Cardiac fibroblast (primary cell): ENCODE measurements at regions not wholly inside any gene's neighbourhood (a gene's known extent, or its start where the extent isn't known, plus 50 kb on each side); places are given as distances from the start of the nearest gene placed in this dataset.

ENCODE experiments used
- DNase-seq, 2 donors: peaks; one replicate each; pipeline versions ENCODE4 v3.0.0 to v3.0.0-alpha.2; 2010; ENCODE audit warnings: low read depth in 2 of 2
- H3K4me3 ChIP-seq, 2 donors: replicated peaks in 1 of 2; 1 replicate in 1 of 2; 2 replicates in 1 of 2; pipeline ENCODE4 v1.5.1; 2011; ENCODE audit warnings: low read depth in 2 of 2, low read length in 2 of 2, mild to moderate bottlenecking in 2 of 2, moderate library complexity in 1 of 2
- CTCF ChIP-seq: IDR thresholded peaks from one replicate; pipeline ENCODE4 v1.5.1; 2011; ENCODE audit warnings: low read depth, mild to moderate bottlenecking, low read length, inconsistent platforms

GRCh38 chr10:112002206-112002605 lies 181.4 kb downstream of the GPAM start:
- TF ChIP-seq CTCF: no peak
- no peak overlapping the region for H3K4me3 ChIP-seq
- no peak for DNase-seq

GRCh38 chr10:112004075-112004474 lies 179.5 kb downstream of the GPAM start:
- no peak overlapping the region for H3K4me3 ChIP-seq
- TF ChIP-seq CTCF: no peak
- no peak for DNase-seq

- TF ChIP-seq CTCF: no peak
- H3K4me3 ChIP-seq: no peak overlapping the region
- no peak for DNase-seq
These were observed 178.5 kb downstream of the GPAM start for GRCh38 chr10:112005044-112005443.

- no peak overlapping the region for H3K4me3 ChIP-seq
- no peak for DNase-seq
These were observed 177.2 kb downstream of the GPAM start for GRCh38 chr10:112006407-112006806.

GRCh38 chr10:112006831-112007230 lies 176.7 kb downstream of the GPAM start:
- DNase-seq: no peak
- no peak overlapping the region for H3K4me3 ChIP-seq
- no peak for TF ChIP-seq CTCF

More at GRCh38 chr10:112006407-112006806, 177.2 kb downstream of the GPAM start:
- no peak for TF ChIP-seq CTCF

GRCh38 chr10:112022196-112022595 lies 161.4 kb downstream of the GPAM start:
- no peak overlapping the region for H3K4me3 ChIP-seq
- TF ChIP-seq CTCF: no peak
- peak in 1 of 2 donors; percentile 18 for DNase-seq

- no peak overlapping the region for H3K4me3 ChIP-seq
- DNase-seq: no peak
- no peak for TF ChIP-seq CTCF
These were observed 159.5 kb downstream of the GPAM start for GRCh38 chr10:112024079-112024478.
